CD4-positive, alpha-beta T cell treated with Interleukin-17A for 1 hour (primary cell): ENCODE measurements at regions not wholly inside any gene's neighbourhood (a gene's known extent, or its start where the extent isn't known, plus 50 kb on each side); places are given as distances from the start of the nearest gene placed in this dataset.

Experiments used
- DNase-seq: peaks from one replicate; pipeline ENCODE4 v3.0.0-alpha.2; 2020

- DNase-seq: no peak
These were observed 198.4 kb upstream of the NRP1 start for GRCh38 chr10:33532901-33533300.

- DNase-seq: no peak
These were observed 194.8 kb upstream of the NRP1 start for GRCh38 chr10:33529234-33529633.

- no peak for DNase-seq
These were observed 190.5 kb upstream of the NRP1 start for GRCh38 chr10:33524966-33525365.

- DNase-seq: no peak
These were observed 189.6 kb upstream of the NRP1 start for GRCh38 chr10:33524041-33524440.

- DNase-seq: no peak
These were observed 188.8 kb upstream of the NRP1 start for GRCh38 chr10:33523236-33523792.

- no peak for DNase-seq
These were observed 187.4 kb upstream of the NRP1 start for GRCh38 chr10:33521904-33522303.

GRCh38 chr10:33521062-33521461 lies 186.6 kb upstream of the NRP1 start:
- no peak for DNase-seq

- no peak for DNase-seq
These were observed 185.8 kb upstream of the NRP1 start for GRCh38 chr10:33520223-33520622.

GRCh38 chr10:33519130-33519860 lies 184.8 kb upstream of the NRP1 start:
- no peak for DNase-seq

- DNase-seq: no peak
These were observed 175.7 kb upstream of the NRP1 start for GRCh38 chr10:33510206-33510605.

GRCh38 chr10:33509231-33509831 lies 174.9 kb upstream of the NRP1 start:
- DNase-seq: peak; percentile 11

- no peak for DNase-seq
These were observed 173.4 kb upstream of the NRP1 start for GRCh38 chr10:33507662-33508425.

- DNase-seq: no peak
These were observed 172.6 kb upstream of the NRP1 start for GRCh38 chr10:33506838-33507661.

- DNase-seq: no peak
These were observed 171.9 kb upstream of the NRP1 start for GRCh38 chr10:33506391-33506790.

- no peak for DNase-seq
These were observed 166.7 kb upstream of the NRP1 start for GRCh38 chr10:33501161-33501560.

- no peak for DNase-seq
These were observed 164.0 kb upstream of the NRP1 start for GRCh38 chr10:33498391-33498891.

GRCh38 chr10:33497338-33497737 lies 162.9 kb upstream of the NRP1 start:
- no peak for DNase-seq

GRCh38 chr10:33496096-33496495 lies 161.6 kb upstream of the NRP1 start:
- DNase-seq: no peak

- DNase-seq: no peak
These were observed 160.3 kb upstream of the NRP1 start for GRCh38 chr10:33494694-33495265.

GRCh38 chr10:33493978-33494377 lies 159.5 kb upstream of the NRP1 start:
- DNase-seq: no peak

GRCh38 chr10:33493497-33493896 lies 159.0 kb upstream of the NRP1 start:
- DNase-seq: no peak

- no peak for DNase-seq
These were observed 158.4 kb upstream of the NRP1 start for GRCh38 chr10:33492701-33493345.
